SKM-1 (cell line): ENCODE measurements at regions not wholly inside any gene's neighbourhood (a gene's known extent, or its start where the extent isn't known, plus 50 kb on each side); places are given as distances from the start of the nearest gene placed in this dataset.
"Not testable (repeated sequence)": the region's sequence is repeated elsewhere in the genome, so short reads cannot be mapped to it uniquely, and the experiment has no call there.

Experiments
- DNase-seq: peaks from one replicate; lab custom pipeline; 2025; ENCODE audit not compliant: unreplicated experiment; lab: John Stamatoyannopoulos, UW

GRCh38 chr4:123535037-123535748 is 138.6 kb downstream of the SPRY1 start:
- no peak for DNase-seq

- peak; percentile 32 for DNase-seq
Measured at GRCh38 chr4:123536225-123536624, 139.6 kb downstream of the SPRY1 start.

GRCh38 chr4:123537906-123538402 is 141.4 kb downstream of the SPRY1 start:
- not testable (repeated sequence) for DNase-seq

GRCh38 chr4:123545667-123546572 is 149.3 kb downstream of the SPRY1 start:
- DNase-seq: no peak

- no peak for DNase-seq
Measured at GRCh38 chr4:123546573-123547060, 150.0 kb downstream of the SPRY1 start.

- DNase-seq: no peak
Measured at GRCh38 chr4:123547216-123548165, 150.9 kb downstream of the SPRY1 start.

- peak; percentile 12 for DNase-seq
Measured at GRCh38 chr4:123553279-123553678, 156.7 kb downstream of the SPRY1 start.

GRCh38 chr4:123553733-123554637 is 157.4 kb downstream of the SPRY1 start:
- DNase-seq: no peak

GRCh38 chr4:123554801-123555232 is 158.2 kb downstream of the SPRY1 start:
- DNase-seq: no peak

GRCh38 chr4:123555233-123555806 is 158.7 kb downstream of the SPRY1 start:
- peak; percentile 61 for DNase-seq

GRCh38 chr4:123555807-123556273 is 159.2 kb downstream of the SPRY1 start:
- no peak for DNase-seq

- DNase-seq: no peak
Measured at GRCh38 chr4:123556526-123556925, 159.9 kb downstream of the SPRY1 start.

- DNase-seq: no peak
Measured at GRCh38 chr4:123557857-123558536, 161.4 kb downstream of the SPRY1 start.

GRCh38 chr4:123558865-123559264 is 162.3 kb downstream of the SPRY1 start:
- no peak for DNase-seq

- DNase-seq: no peak
Measured at GRCh38 chr4:123559955-123560871, 163.6 kb downstream of the SPRY1 start.

- no peak for DNase-seq
Measured at GRCh38 chr4:123561525-123561924, 164.9 kb downstream of the SPRY1 start.

GRCh38 chr4:123562994-123563750 is 166.6 kb downstream of the SPRY1 start:
- no peak for DNase-seq
